ENCODE measurements at regions not wholly inside any gene's neighbourhood (a gene's known extent, or its start where the extent isn't known, plus 50 kb on each side); places are given as distances from the start of the nearest gene placed in this dataset.

- Histone ChIP-seq H3K9me3 (no peaks in the 10 kb centered on the region; the same call in 1 of the 2 replicates), H3K27me3 (no peaks in the 10 kb centered on the region), H3K36me3 (no peaks in the 10 kb centered on the region), H3K4me1 (no peaks in the 10 kb centered on the region), H3K4me3 (ENCODE audit: low read depth, low read length) (no peak overlapping the region)
- DNase-seq: no peak
- no peak for TF ChIP-seq CTCF (IDR thresholded peaks at IDR 0.05; ENCODE audit: low read depth, low read length)
Observed at GRCh38 chr22:22979121-22979724, 91.1 kb upstream of the GNAZ start.

- Histone ChIP-seq H3K9me3 (no peaks in the 10 kb centered on the region; the same call in 1 of the 2 replicates), H3K36me3 (no peaks in the 10 kb centered on the region), H3K4me1 (no peaks in the 10 kb centered on the region), H3K4me3 (ENCODE audit: low read depth, low read length) (no peak overlapping the region), H3K27me3 (no peaks in the 10 kb centered on the region)
- no peak for TF ChIP-seq CTCF (IDR thresholded peaks at IDR 0.05; ENCODE audit: low read depth, low read length)
- no peak for DNase-seq
Observed at GRCh38 chr22:22979954-22980353, 90.4 kb upstream of the GNAZ start.

- Histone ChIP-seq H3K4me3 (ENCODE audit: low read depth, low read length) (no peak overlapping the region), H3K36me3 (no peaks in the 10 kb centered on the region), H3K4me1 (no peaks in the 10 kb centered on the region), H3K27me3 (no peaks in the 10 kb centered on the region), H3K9me3 (no peaks in the 10 kb centered on the region; the same call in 1 of the 2 replicates)
- TF ChIP-seq CTCF (IDR thresholded peaks at IDR 0.05; ENCODE audit: low read depth, low read length): no peak
- DNase-seq: no peak
Observed at GRCh38 chr22:22981670-22982571, 88.4 kb upstream of the GNAZ start.

GRCh38 chr22:22982616-22983015 is 87.7 kb upstream of the GNAZ start:
- H3K9me3 ChIP-seq: no peaks in the 10 kb centered on the region; the same call in 1 of the 2 replicates
- no peak for TF ChIP-seq CTCF (IDR thresholded peaks at IDR 0.05; ENCODE audit: low read depth, low read length)
- H3K4me3 ChIP-seq (ENCODE audit: low read depth, low read length): no peak overlapping the region
- no peaks in the 10 kb centered on the region for H3K27me3 ChIP-seq
- no peaks in the 10 kb centered on the region for H3K4me1 ChIP-seq
- DNase-seq: no peak
- H3K36me3 ChIP-seq: no peaks in the 10 kb centered on the region

GRCh38 chr22:22983123-22983522 is 87.2 kb upstream of the GNAZ start:
- H3K9me3 ChIP-seq: no peaks in the 10 kb centered on the region; the same call in 1 of the 2 replicates
- DNase-seq: no peak

More at GRCh38 chr22:22983123-22983522, 87.2 kb upstream of the GNAZ start:
- TF ChIP-seq CTCF (IDR thresholded peaks at IDR 0.05; ENCODE audit: low read depth, low read length): no peak
- H3K36me3 ChIP-seq: no peaks in the 10 kb centered on the region
- no peaks in the 10 kb centered on the region for H3K27me3 ChIP-seq
- no peaks in the 10 kb centered on the region for H3K4me1 ChIP-seq
- H3K4me3 ChIP-seq (ENCODE audit: low read depth, low read length): no peak overlapping the region
